ENCODE measurements at regions not wholly inside any gene's neighbourhood (a gene's known extent, or its start where the extent isn't known, plus 50 kb on each side); places are given as distances from the start of the nearest gene placed in this dataset.

- TF ChIP-seq CTCF (conservative IDR thresholded peaks at IDR 0.05; ENCODE audit: low read depth, low read length) (no peak), EZH2 (IDR thresholded peaks at IDR 0.05; ENCODE audit: low read length, unreplicated experiment) (no peak)
Measured at GRCh38 chr16:58809213-58809612, 75.1 kb upstream of the GOT2 start.

All from PC-3 (cell line).